CD14-positive monocyte (primary cell): ENCODE measurements at regions not wholly inside any gene's neighbourhood (a gene's known extent, or its start where the extent isn't known, plus 50 kb on each side); places are given as distances from the start of the nearest gene placed in this dataset.

ENCODE experiments used
- DNase-seq, 3 donors: peaks; one replicate each; pipeline ENCODE4 v3.0.0-alpha.2; 2011 to 2022
- H2AFZ ChIP-seq: 2 replicates; pipeline ENCODE4 v1.6.0; 2012; ENCODE audit warnings: mild to moderate bottlenecking, low read depth, low read length, inconsistent platforms; ENCODE audit not compliant: insufficient read depth, poor library complexity, severe bottlenecking
- H3K27ac ChIP-seq, 2 donors: 1 replicate in 1 of 2; 2 replicates in 1 of 2; pipeline ENCODE4 v1.5.1; 2012 to 2013; ENCODE audit warnings: low read length in 2 of 2, control low read depth in 1 of 2, inconsistent platforms in 1 of 2, low read depth in 1 of 2, mild to moderate bottlenecking in 1 of 2
- H3K27me3 ChIP-seq, 2 donors: one replicate each; pipeline versions ENCODE4 v1.6.0 to v1.6.1; 2011 to 2013; ENCODE audit warnings: low read length in 2 of 2; ENCODE audit not compliant: control insufficient read depth in 2 of 2, insufficient read depth in 2 of 2
- H3K36me3 ChIP-seq, 2 donors: replicated peaks in 1 of 2; 1 replicate in 1 of 2; 2 replicates in 1 of 2; pipeline versions ENCODE4 v1.5.1 to v1.6.1; 2012 to 2013; ENCODE audit warnings: low read length in 2 of 2, control low read depth in 1 of 2, inconsistent platforms in 1 of 2, mild to moderate bottlenecking in 1 of 2; ENCODE audit not compliant: insufficient read depth in 2 of 2, control insufficient read depth in 1 of 2
- H3K4me1 ChIP-seq, 2 donors: 1 replicate in 1 of 2; 2 replicates in 1 of 2; pipeline versions ENCODE4 v1.5.1 to v1.6.1; 2012 to 2013; ENCODE audit warnings: low read length in 2 of 2, control low read depth in 1 of 2, inconsistent platforms in 1 of 2, mild to moderate bottlenecking in 1 of 2, moderate library complexity in 1 of 2; ENCODE audit not compliant: insufficient read depth in 2 of 2, control insufficient read depth in 1 of 2
- H3K4me2 ChIP-seq: replicated peaks from 2 replicates; pipeline ENCODE3; 2012; ENCODE audit warnings: low read length, moderate library complexity, mild to moderate bottlenecking; ENCODE audit not compliant: poor library complexity, severe bottlenecking; ENCODE audit errors: extremely low read depth
- H3K4me3 ChIP-seq, 3 experiments: fragments of 200-600 bp in 1 of 3; sonication (generic) in 1 of 3; replicated peaks in 1 of 3; 1 replicate in 2 of 3; 2 replicates in 1 of 3; pipeline ENCODE4 v1.5.1; 2011 to 2013; ENCODE audit warnings: low read length in 3 of 3, mild to moderate bottlenecking in 3 of 3, control low read depth in 2 of 3, low read depth in 2 of 3, inconsistent platforms in 1 of 3, moderate library complexity in 1 of 3
- H3K79me2 ChIP-seq: 2 replicates; pipeline ENCODE4 v1.6.0; 2012; ENCODE audit warnings: mild to moderate bottlenecking, control low read depth, inconsistent platforms, low read length, moderate library complexity; ENCODE audit not compliant: insufficient read depth
- H3K9ac ChIP-seq: 2 replicates; pipeline ENCODE4 v1.6.0; 2017; ENCODE audit warnings: low read length, mild to moderate bottlenecking; ENCODE audit not compliant: insufficient read depth, poor library complexity, severe bottlenecking
- H3K9me3 ChIP-seq, 2 donors: replicated peaks in 1 of 2; 1 replicate in 1 of 2; 2 replicates in 1 of 2; pipeline versions ENCODE4 v1.5.1 to v1.6.1; 2012 to 2013; ENCODE audit warnings: low read length in 2 of 2, control low read depth in 1 of 2; ENCODE audit not compliant: control insufficient read depth in 1 of 2, insufficient read depth in 1 of 2
- H4K20me1 ChIP-seq: 2 replicates; pipeline ENCODE4 v1.6.0; 2012; ENCODE audit warnings: mild to moderate bottlenecking, low read length, control low read depth, moderate library complexity; ENCODE audit not compliant: insufficient read depth
- H3K27ac Mint-ChIP-seq, 7 donors: one replicate each; pipeline ENCODE4 v1.8.0; 2020; ENCODE audit warnings: mild to moderate bottlenecking in 7 of 7, mixed read lengths in 7 of 7, moderate library complexity in 6 of 7, inconsistent platforms in 2 of 7
- H3K27me3 Mint-ChIP-seq, 3 donors: one replicate each; pipeline ENCODE4 v1.8.0; 2021 to 2022; ENCODE audit warnings: low read depth in 3 of 3, mild to moderate bottlenecking in 3 of 3, mixed read lengths in 3 of 3, moderate library complexity in 3 of 3, inconsistent platforms in 1 of 3
- H3K36me3 Mint-ChIP-seq, 2 donors: one replicate each; pipeline ENCODE4 v1.8.0; 2020; ENCODE audit warnings: mixed read lengths in 2 of 2, inconsistent platforms in 1 of 2, mild to moderate bottlenecking in 1 of 2
- H3K4me1 Mint-ChIP-seq: one replicate; pipeline ENCODE4 v1.8.0; 2020; ENCODE audit warnings: mild to moderate bottlenecking, mixed read lengths
- H3K4me3 Mint-ChIP-seq, 2 donors: one replicate each; pipeline ENCODE4 v1.8.0; 2020; ENCODE audit warnings: mild to moderate bottlenecking in 2 of 2, mixed read lengths in 2 of 2, moderate library complexity in 1 of 2
- H3K9me3 Mint-ChIP-seq, 7 donors: one replicate each; pipeline ENCODE4 v1.8.0; 2020 to 2022; ENCODE audit warnings: mixed read lengths in 7 of 7, mild to moderate bottlenecking in 6 of 7, moderate library complexity in 6 of 7, inconsistent platforms in 2 of 7
- WGBS: methylation state at CpG from one replicate; pipeline ENCODE4 v1.1.5; 2013; ENCODE audit warnings: missing lambda C conversion rate; ENCODE audit not compliant: insufficient coverage; 5-methylcytosine and 5-hydroxymethylcytosine counted together
- intact Hi-C, 2 donors: fragments of 100-400 bp; cut with micrococcal nuclease; formaldehyde crosslinking; loops; one replicate each; pipeline versions ENCODE4 v1.15.0 to v1.15.1; 2023
- TF ChIP-seq, protein P1 (sequence below): fragments of 200-600 bp; IDR thresholded peaks from one replicate; pipeline ENCODE4 v1.8.0; 2022; ENCODE audit warnings: antibody characterized with exemption, mild to moderate bottlenecking

DNA sequence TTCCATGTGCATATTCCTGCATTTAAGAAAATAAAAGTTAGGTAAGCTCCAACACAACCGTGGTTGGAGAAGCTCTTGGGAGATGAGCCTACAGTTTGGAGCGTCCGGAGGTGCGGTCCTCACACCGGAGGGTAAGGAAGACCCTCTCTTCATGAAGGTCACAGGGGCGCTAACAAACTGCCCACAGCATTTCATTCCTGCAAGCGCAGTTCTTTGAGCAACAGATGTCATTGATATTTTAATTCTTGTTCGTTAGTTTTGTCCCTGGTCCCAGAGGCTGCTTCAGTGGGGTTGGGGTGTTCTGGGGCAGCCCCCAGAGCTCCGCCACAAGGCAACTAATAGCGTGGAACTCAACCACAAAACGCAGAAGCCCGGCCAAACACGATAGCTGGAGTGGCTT lies 376.2 kb downstream of the IRX2 start:
- no peak overlapping the region for H3K4me3 ChIP-seq
- intact Hi-C loops, result no loop called here
- H3K4me1 ChIP-seq, result no peaks in the 10 kb centered on the region
- TF ChIP-seq, protein P1, sequence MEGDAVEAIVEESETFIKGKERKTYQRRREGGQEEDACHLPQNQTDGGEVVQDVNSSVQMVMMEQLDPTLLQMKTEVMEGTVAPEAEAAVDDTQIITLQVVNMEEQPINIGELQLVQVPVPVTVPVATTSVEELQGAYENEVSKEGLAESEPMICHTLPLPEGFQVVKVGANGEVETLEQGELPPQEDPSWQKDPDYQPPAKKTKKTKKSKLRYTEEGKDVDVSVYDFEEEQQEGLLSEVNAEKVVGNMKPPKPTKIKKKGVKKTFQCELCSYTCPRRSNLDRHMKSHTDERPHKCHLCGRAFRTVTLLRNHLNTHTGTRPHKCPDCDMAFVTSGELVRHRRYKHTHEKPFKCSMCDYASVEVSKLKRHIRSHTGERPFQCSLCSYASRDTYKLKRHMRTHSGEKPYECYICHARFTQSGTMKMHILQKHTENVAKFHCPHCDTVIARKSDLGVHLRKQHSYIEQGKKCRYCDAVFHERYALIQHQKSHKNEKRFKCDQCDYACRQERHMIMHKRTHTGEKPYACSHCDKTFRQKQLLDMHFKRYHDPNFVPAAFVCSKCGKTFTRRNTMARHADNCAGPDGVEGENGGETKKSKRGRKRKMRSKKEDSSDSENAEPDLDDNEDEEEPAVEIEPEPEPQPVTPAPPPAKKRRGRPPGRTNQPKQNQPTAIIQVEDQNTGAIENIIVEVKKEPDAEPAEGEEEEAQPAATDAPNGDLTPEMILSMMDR, result no peak
- H3K27ac ChIP-seq, result no peak overlapping the region
- H3K9me3 ChIP-seq, result peaks cover 10 to 42% of the 10 kb centered on the region in 2 donors
- no peak overlapping the region for H3K27ac Mint-ChIP-seq
- no peak overlapping the region for H3K9ac ChIP-seq
- no peak overlapping the region for H2AFZ ChIP-seq
- H3K4me2 ChIP-seq, result no peak overlapping the region
- H3K27me3 ChIP-seq, result no peaks in the 10 kb centered on the region
- WGBS, result 98% methylated on average over 5 of the region's 13 CpGs
- H3K36me3 ChIP-seq, result no peaks in the 10 kb centered on the region
- H4K20me1 ChIP-seq, result no peaks in the 10 kb centered on the region
- peaks cover 0 to 2% (median 0%) of the 10 kb centered on the region in 3 donors for H3K27me3 Mint-ChIP-seq
- H3K9me3 Mint-ChIP-seq, result peaks cover 11 to 42% (median 19%) of the 10 kb centered on the region in 7 donors
- H3K4me1 Mint-ChIP-seq, result no peaks in the 10 kb centered on the region
- H3K79me2 ChIP-seq, result no peaks in the 10 kb centered on the region
- H3K36me3 Mint-ChIP-seq, result no peaks in the 10 kb centered on the region
- DNase-seq, result no peak
- no peak overlapping the region for H3K4me3 Mint-ChIP-seq

DNA sequence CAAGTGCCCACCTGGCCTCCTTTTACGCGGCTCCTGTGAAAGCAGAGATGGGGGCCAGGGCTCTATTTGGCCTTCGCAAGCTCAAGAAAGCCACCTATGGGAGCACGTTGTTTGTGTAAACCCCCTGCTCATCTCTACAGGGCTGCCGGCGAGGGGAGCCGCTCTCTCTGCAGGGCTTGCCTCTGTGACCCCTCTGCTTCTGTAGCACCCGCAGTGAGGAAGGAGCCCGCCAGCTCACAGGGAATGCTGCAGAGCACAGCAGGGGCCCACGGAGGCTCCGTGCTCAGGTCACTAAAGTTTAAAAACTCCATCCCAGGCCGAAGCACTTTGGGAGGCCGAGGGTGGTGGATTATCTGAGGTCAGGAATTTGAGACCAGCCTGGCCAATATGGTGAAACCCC lies 376.8 kb downstream of the IRX2 start:
- Mint-ChIP-seq H3K27me3 (peaks cover 0 to 2% (median 0%) of the 10 kb centered on the region in 3 donors), H3K27ac (no peak overlapping the region), H3K4me3 (no peak overlapping the region), H3K9me3 (peaks cover 11 to 45% (median 20%) of the 10 kb centered on the region in 7 donors), H3K4me1 (no peaks in the 10 kb centered on the region), H3K36me3 (no peaks in the 10 kb centered on the region)
- WGBS, result 92% methylated on average over 8 of the region's 13 CpGs
- intact Hi-C loops, result no loop called here
- Histone ChIP-seq H3K36me3 (no peaks in the 10 kb centered on the region), H3K79me2 (no peaks in the 10 kb centered on the region), H2AFZ (no peak overlapping the region), H3K27me3 (no peaks in the 10 kb centered on the region), H4K20me1 (no peaks in the 10 kb centered on the region), H3K9ac (no peak overlapping the region), H3K4me3 (no peak overlapping the region), H3K9me3 (peaks cover 11 to 47% of the 10 kb centered on the region in 2 donors), H3K27ac (no peak overlapping the region), H3K4me2 (no peak overlapping the region), H3K4me1 (no peaks in the 10 kb centered on the region)
- TF ChIP-seq, protein P1, result no peak
- no peak for DNase-seq
